Astrocyte (in vitro differentiated cells and primary cell): ENCODE measurements at regions not wholly inside any gene's neighbourhood (a gene's known extent, or its start where the extent isn't known, plus 50 kb on each side); places are given as distances from the start of the nearest gene placed in this dataset.

Source experiments
- DNase-seq: peaks from one replicate; pipeline ENCODE4 v3.0.0-alpha.2; 2010; ENCODE audit warnings: low read depth
- FAIRE-seq: peaks from 2 replicates; lab custom pipeline; 2011; peaks lifted over from hg19 to GRCh38; lab: Jason Lieb, UNC
- H2AFZ ChIP-seq: 2 replicates; pipeline ENCODE4 v1.6.0; 2012; ENCODE audit warnings: low read depth, low read length, inconsistent platforms
- H3K27ac ChIP-seq: 2 replicates; pipeline ENCODE4 v1.5.1; 2011; ENCODE audit warnings: low read depth, low read length, inconsistent platforms
- H3K27me3 ChIP-seq: 2 replicates; pipeline ENCODE4 v1.6.0; 2011; ENCODE audit warnings: low read length, inconsistent platforms; ENCODE audit not compliant: insufficient read depth
- H3K36me3 ChIP-seq: 2 replicates; pipeline ENCODE4 v1.5.1; 2011; ENCODE audit warnings: low read length, inconsistent platforms; ENCODE audit not compliant: insufficient read depth
- H3K4me1 ChIP-seq: 2 replicates; pipeline ENCODE4 v1.5.1; 2011; ENCODE audit warnings: low read length, inconsistent platforms; ENCODE audit not compliant: insufficient read depth
- H3K4me2 ChIP-seq: 2 replicates; pipeline ENCODE4 v1.6.0; 2012; ENCODE audit warnings: low read length, inconsistent platforms
- H3K4me3 ChIP-seq: 2 replicates; pipeline ENCODE4 v1.5.1; 2011; ENCODE audit warnings: low read depth, mild to moderate bottlenecking, low read length, inconsistent platforms; ENCODE audit not compliant: insufficient read depth
- H3K79me2 ChIP-seq: 2 replicates; pipeline ENCODE4 v1.6.0; 2012; ENCODE audit warnings: mild to moderate bottlenecking, low read length, inconsistent platforms; ENCODE audit not compliant: insufficient read depth
- H3K9ac ChIP-seq: 2 replicates; pipeline ENCODE4 v1.6.0; 2012; ENCODE audit warnings: mild to moderate bottlenecking, low read length, inconsistent platforms
- H3K9me3 ChIP-seq: 2 replicates; pipeline ENCODE4 v1.5.1; 2012; ENCODE audit warnings: low read depth, mild to moderate bottlenecking, low read length, inconsistent platforms; ENCODE audit not compliant: insufficient read depth
- H4K20me1 ChIP-seq: 2 replicates; pipeline ENCODE4 v1.6.0; 2012; ENCODE audit warnings: low read length, inconsistent platforms; ENCODE audit not compliant: insufficient read depth
- H3K27ac Mint-ChIP-seq: one replicate; pipeline ENCODE4 v1.8.0; 2021; ENCODE audit warnings: mild to moderate bottlenecking, mixed read lengths; ENCODE audit not compliant: unreplicated experiment
- H3K27me3 Mint-ChIP-seq: one replicate; pipeline ENCODE4 v1.8.0; 2021; ENCODE audit warnings: low read depth, mixed read lengths; ENCODE audit not compliant: unreplicated experiment
- H3K36me3 Mint-ChIP-seq: one replicate; pipeline ENCODE4 v1.8.0; 2021; ENCODE audit warnings: low read depth, mixed read lengths; ENCODE audit not compliant: unreplicated experiment
- H3K4me1 Mint-ChIP-seq: one replicate; pipeline ENCODE4 v1.8.0; 2021; ENCODE audit warnings: low read depth, mixed read lengths; ENCODE audit not compliant: unreplicated experiment
- H3K4me3 Mint-ChIP-seq: one replicate; pipeline ENCODE4 v1.8.0; 2021; ENCODE audit warnings: mild to moderate bottlenecking, moderate library complexity, mixed read lengths; ENCODE audit not compliant: unreplicated experiment
- H3K9me3 Mint-ChIP-seq: one replicate; pipeline ENCODE4 v1.8.0; 2021; ENCODE audit warnings: mild to moderate bottlenecking, mixed read lengths; ENCODE audit not compliant: unreplicated experiment
- EZH2 ChIP-seq: IDR thresholded peaks from 2 replicates; pipeline ENCODE4 v1.6.1; 2012; ENCODE audit warnings: mild to moderate bottlenecking, low read length, inconsistent platforms; ENCODE audit not compliant: insufficient read depth
- TF ChIP-seq, protein P1 (sequence below): IDR thresholded peaks from 2 replicates; pipeline ENCODE4 v1.5.1; 2011; ENCODE audit warnings: low read depth, mild to moderate bottlenecking, inconsistent platforms, low read length, moderate library complexity; ENCODE audit not compliant: insufficient read depth

DNA sequence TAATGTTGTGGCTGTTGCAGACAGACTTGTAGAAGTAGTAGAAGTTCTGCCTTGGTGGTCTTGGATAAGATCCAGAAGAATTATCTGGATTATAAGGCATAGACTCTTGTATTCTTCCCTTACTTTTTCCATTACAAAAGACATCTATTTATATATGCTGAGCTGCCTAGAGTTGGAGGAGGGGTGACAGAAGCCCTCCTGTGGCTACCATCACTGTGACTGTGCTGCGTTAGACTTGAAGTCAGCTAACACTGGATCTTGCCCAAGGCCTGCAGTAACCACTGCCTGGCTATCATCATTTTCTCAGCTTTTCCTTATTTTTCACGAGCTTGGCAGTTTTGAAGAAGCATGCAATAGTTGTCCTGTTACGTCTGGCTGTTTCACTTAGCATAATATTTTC, 684.8 kb upstream of the BCHE start:
- no peak for FAIRE-seq
- no peak overlapping the region for H3K4me2 ChIP-seq
- no peaks in the 10 kb centered on the region for H3K9me3 Mint-ChIP-seq

DNA sequence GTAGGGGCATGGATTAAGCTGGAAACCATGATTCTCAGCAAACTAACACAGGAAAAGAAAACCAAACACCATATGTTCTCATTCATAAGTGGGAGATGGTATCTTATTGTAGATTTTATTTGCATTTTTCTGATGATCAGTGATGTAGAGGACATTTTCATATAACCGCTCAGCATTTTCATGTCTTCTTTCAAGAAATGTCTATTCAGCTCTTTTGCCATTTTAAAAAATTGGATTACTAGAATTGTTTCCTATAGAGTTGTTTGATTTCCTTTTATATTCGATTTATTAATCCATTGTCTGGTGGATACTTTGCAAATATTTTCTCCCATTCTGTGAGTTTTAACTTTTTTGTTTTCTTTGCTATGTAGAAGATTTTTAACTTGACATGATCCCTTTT, 682.2 kb upstream of the BCHE start:
- Mint-ChIP-seq H3K27me3 (no peaks in the 10 kb centered on the region), H3K4me3 (no peak overlapping the region), H3K27ac (no peak overlapping the region), H3K36me3 (no peaks in the 10 kb centered on the region), H3K9me3 (no peaks in the 10 kb centered on the region), H3K4me1 (peaks cover 4% of the 10 kb centered on the region)
- no peak overlapping the region for H3K4me2 ChIP-seq
- H3K9ac ChIP-seq, result no peak overlapping the region
- H3K4me3 ChIP-seq, result no peak overlapping the region
- H3K27ac ChIP-seq, result no peak overlapping the region
- H3K4me1 ChIP-seq, result no peaks in the 10 kb centered on the region
- H4K20me1 ChIP-seq, result no peaks in the 10 kb centered on the region
- no peaks in the 10 kb centered on the region for H3K36me3 ChIP-seq
- no peak for FAIRE-seq
- TF ChIP-seq, protein P1, sequence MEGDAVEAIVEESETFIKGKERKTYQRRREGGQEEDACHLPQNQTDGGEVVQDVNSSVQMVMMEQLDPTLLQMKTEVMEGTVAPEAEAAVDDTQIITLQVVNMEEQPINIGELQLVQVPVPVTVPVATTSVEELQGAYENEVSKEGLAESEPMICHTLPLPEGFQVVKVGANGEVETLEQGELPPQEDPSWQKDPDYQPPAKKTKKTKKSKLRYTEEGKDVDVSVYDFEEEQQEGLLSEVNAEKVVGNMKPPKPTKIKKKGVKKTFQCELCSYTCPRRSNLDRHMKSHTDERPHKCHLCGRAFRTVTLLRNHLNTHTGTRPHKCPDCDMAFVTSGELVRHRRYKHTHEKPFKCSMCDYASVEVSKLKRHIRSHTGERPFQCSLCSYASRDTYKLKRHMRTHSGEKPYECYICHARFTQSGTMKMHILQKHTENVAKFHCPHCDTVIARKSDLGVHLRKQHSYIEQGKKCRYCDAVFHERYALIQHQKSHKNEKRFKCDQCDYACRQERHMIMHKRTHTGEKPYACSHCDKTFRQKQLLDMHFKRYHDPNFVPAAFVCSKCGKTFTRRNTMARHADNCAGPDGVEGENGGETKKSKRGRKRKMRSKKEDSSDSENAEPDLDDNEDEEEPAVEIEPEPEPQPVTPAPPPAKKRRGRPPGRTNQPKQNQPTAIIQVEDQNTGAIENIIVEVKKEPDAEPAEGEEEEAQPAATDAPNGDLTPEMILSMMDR, result no peak
- no peak for TF ChIP-seq EZH2
- H3K27me3 ChIP-seq, result no peaks in the 10 kb centered on the region
- H2AFZ ChIP-seq, result no peak overlapping the region
- no peaks in the 10 kb centered on the region for H3K9me3 ChIP-seq
- no peak for DNase-seq
- H3K79me2 ChIP-seq, result no peaks in the 10 kb centered on the region

More for the DNA sequence above, 684.8 kb upstream of the BCHE start:
- H3K27me3 ChIP-seq, result no peaks in the 10 kb centered on the region
- DNase-seq, result no peak
- H3K4me1 ChIP-seq, result no peaks in the 10 kb centered on the region
- H3K27ac ChIP-seq, result no peak overlapping the region
- H3K9me3 ChIP-seq, result no peaks in the 10 kb centered on the region
- Mint-ChIP-seq H3K4me3 (no peak overlapping the region), H3K27ac (no peak overlapping the region), H3K36me3 (no peaks in the 10 kb centered on the region), H3K27me3 (no peaks in the 10 kb centered on the region), H3K4me1 (peaks cover 4% of the 10 kb centered on the region)
- H3K36me3 ChIP-seq, result no peaks in the 10 kb centered on the region
- H3K4me3 ChIP-seq, result no peak overlapping the region
- no peak overlapping the region for H3K9ac ChIP-seq
- no peaks in the 10 kb centered on the region for H4K20me1 ChIP-seq
- no peak overlapping the region for H2AFZ ChIP-seq
- no peaks in the 10 kb centered on the region for H3K79me2 ChIP-seq
- TF ChIP-seq EZH2, result no peak
- TF ChIP-seq, protein P1, result no peak

DNA sequence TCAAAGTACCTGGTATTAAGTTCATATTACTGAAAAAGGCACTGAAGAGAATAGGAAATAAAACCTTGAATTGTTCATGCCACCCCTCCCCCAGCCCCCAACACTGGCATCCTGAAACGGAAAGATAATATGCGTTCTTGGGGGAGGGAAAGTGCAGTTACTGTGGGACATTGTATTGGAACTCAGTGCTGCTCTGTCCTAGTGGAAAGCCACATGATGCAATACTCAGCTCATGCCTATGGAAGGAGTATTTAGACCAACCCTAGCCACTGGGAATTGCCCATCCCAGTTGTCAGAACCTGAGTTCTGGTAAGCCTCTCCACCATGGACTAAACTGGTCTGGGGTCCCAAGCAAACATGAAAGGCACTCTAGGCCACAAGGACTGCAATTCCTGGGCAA, 680.8 kb upstream of the BCHE start:
- no peak overlapping the region for H3K27ac Mint-ChIP-seq
- Histone ChIP-seq H3K9me3 (no peaks in the 10 kb centered on the region), H3K4me1 (no peaks in the 10 kb centered on the region), H2AFZ (no peak overlapping the region), H3K4me2 (no peak overlapping the region), H4K20me1 (no peaks in the 10 kb centered on the region), H3K27ac (no peak overlapping the region), H3K4me3 (no peak overlapping the region), H3K9ac (no peak overlapping the region), H3K36me3 (no peaks in the 10 kb centered on the region), H3K27me3 (no peaks in the 10 kb centered on the region), H3K79me2 (no peaks in the 10 kb centered on the region)
- TF ChIP-seq EZH2, result no peak
- TF ChIP-seq, protein P1, result no peak
- H3K27me3 Mint-ChIP-seq, result no peaks in the 10 kb centered on the region
- FAIRE-seq (no peak), DNase-seq (no peak)
- no peaks in the 10 kb centered on the region for H3K36me3 Mint-ChIP-seq
- H3K9me3 Mint-ChIP-seq, result peaks cover 2% of the 10 kb centered on the region
- H3K4me3 Mint-ChIP-seq, result no peak overlapping the region
- no peaks in the 10 kb centered on the region for H3K4me1 Mint-ChIP-seq
